HL-60 (cell line): ENCODE measurements at regions not wholly inside any gene's neighbourhood (a gene's known extent, or its start where the extent isn't known, plus 50 kb on each side); places are given as distances from the start of the nearest gene placed in this dataset.

Experiments
- POLR2AphosphoS5 ChIP-seq: IDR thresholded peaks from 2 replicates; pipeline ENCODE4 v1.6.1; 2012; ENCODE audit warnings: low read depth
- TF ChIP-seq, protein P1 (sequence below): IDR thresholded peaks from one replicate; pipeline ENCODE4 v1.5.1; 2011; ENCODE audit warnings: low read length, control low read depth, inconsistent platforms; ENCODE audit not compliant: insufficient read depth

DNA sequence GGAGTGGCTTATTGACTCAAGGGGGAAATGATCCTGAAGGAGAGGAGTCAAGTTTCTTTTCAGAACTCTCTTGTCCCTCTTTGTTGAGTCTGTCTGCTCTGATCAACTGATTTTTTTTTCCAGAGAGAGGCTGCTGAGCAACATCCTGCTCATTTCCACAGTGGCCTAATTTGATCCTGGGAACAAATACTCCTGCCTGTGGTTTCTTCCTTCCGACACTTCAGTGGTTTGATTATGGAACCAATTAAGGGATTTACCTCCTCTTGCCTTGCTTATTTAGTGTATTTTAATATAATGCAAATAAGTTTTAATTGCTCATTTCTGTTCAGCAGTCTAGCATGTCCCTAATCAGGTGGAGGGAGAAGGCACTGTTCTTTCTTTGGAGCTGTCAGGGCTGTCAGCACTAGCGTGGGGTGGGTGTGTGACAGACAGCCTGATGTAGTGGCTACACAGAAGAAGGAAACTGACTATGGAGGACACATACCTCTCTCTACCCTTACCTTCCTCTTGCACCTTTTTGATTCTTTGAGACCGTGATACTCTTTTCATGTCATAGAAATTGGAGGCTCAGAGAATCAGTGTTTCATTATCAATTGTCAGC is 344.9 kb upstream of the STXBP6 start:
- TF ChIP-seq, protein P1, sequence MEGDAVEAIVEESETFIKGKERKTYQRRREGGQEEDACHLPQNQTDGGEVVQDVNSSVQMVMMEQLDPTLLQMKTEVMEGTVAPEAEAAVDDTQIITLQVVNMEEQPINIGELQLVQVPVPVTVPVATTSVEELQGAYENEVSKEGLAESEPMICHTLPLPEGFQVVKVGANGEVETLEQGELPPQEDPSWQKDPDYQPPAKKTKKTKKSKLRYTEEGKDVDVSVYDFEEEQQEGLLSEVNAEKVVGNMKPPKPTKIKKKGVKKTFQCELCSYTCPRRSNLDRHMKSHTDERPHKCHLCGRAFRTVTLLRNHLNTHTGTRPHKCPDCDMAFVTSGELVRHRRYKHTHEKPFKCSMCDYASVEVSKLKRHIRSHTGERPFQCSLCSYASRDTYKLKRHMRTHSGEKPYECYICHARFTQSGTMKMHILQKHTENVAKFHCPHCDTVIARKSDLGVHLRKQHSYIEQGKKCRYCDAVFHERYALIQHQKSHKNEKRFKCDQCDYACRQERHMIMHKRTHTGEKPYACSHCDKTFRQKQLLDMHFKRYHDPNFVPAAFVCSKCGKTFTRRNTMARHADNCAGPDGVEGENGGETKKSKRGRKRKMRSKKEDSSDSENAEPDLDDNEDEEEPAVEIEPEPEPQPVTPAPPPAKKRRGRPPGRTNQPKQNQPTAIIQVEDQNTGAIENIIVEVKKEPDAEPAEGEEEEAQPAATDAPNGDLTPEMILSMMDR: no peak
- TF ChIP-seq POLR2AphosphoS5: no peak
